ENCODE measurements at regions not wholly inside any gene's neighbourhood (a gene's known extent, or its start where the extent isn't known, plus 50 kb on each side); places are given as distances from the start of the nearest gene placed in this dataset.
A peak's percentile ranks its signal among the peaks of the same experiment; 100 is the strongest.

DNA sequence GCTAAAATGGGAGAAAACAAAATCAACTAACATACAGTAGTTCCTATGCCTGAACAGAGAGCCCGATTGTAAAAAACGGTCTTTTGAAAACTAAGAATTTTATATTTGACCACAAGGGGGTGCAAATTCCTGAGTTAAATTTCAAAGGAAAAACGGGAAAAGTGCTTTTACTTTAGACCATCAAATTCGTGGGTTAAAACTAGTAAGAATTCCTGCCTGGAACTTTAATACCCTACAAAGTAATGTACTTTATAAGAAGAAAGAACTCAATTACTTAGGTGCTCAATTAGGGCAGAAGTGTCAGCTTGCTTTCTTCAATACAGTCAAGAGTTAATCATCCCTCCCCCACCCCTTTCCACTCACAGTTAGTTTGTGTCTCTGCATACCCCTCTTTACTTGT lies 69.8 kb downstream of the KCNRG start:
- TF ChIP-seq MXI1 (IDR thresholded peaks at IDR 0.05; ENCODE audit: borderline replicate concordance, low read depth, low read length), result no peak
- TF ChIP-seq FOS (IDR thresholded peaks at IDR 0.05; ENCODE audit: low read depth, low read length), result no peak
- no peak for TF ChIP-seq MAZ (IDR thresholded peaks at IDR 0.05; ENCODE audit: borderline replicate concordance, low read depth, low read length)
- TF ChIP-seq RAD21 (IDR thresholded peaks at IDR 0.05; ENCODE audit: low read length), result peak; percentile 63
- TF ChIP-seq ELK1 (IDR thresholded peaks at IDR 0.05; ENCODE audit: borderline replicate concordance, low read depth, low read length), result no peak
- TF ChIP-seq SMC3 (IDR thresholded peaks at IDR 0.05; ENCODE audit: low read depth, low read length), result peak; percentile 62
- TF ChIP-seq, protein P1, sequence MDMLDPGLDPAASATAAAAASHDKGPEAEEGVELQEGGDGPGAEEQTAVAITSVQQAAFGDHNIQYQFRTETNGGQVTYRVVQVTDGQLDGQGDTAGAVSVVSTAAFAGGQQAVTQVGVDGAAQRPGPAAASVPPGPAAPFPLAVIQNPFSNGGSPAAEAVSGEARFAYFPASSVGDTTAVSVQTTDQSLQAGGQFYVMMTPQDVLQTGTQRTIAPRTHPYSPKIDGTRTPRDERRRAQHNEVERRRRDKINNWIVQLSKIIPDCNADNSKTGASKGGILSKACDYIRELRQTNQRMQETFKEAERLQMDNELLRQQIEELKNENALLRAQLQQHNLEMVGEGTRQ (IDR thresholded peaks at IDR 0.05; ENCODE audit: low read depth, low read length), result no peak
- no peak for TF ChIP-seq POLR2A (IDR thresholded peaks at IDR 0.05; ENCODE audit: low read depth, low read length)
- TF ChIP-seq, protein P2, sequence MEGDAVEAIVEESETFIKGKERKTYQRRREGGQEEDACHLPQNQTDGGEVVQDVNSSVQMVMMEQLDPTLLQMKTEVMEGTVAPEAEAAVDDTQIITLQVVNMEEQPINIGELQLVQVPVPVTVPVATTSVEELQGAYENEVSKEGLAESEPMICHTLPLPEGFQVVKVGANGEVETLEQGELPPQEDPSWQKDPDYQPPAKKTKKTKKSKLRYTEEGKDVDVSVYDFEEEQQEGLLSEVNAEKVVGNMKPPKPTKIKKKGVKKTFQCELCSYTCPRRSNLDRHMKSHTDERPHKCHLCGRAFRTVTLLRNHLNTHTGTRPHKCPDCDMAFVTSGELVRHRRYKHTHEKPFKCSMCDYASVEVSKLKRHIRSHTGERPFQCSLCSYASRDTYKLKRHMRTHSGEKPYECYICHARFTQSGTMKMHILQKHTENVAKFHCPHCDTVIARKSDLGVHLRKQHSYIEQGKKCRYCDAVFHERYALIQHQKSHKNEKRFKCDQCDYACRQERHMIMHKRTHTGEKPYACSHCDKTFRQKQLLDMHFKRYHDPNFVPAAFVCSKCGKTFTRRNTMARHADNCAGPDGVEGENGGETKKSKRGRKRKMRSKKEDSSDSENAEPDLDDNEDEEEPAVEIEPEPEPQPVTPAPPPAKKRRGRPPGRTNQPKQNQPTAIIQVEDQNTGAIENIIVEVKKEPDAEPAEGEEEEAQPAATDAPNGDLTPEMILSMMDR (conservative IDR thresholded peaks at IDR 0.05; ENCODE audit: low read depth, low read length), result peak; percentile 56
- no peak for TF ChIP-seq RCOR1 (IDR thresholded peaks at IDR 0.05; ENCODE audit: insufficient replicate concordance, low read length)
- no peak for TF ChIP-seq RFX5 (IDR thresholded peaks at IDR 0.05; ENCODE audit: low read depth, low read length)
- TF ChIP-seq BHLHE40 (IDR thresholded peaks at IDR 0.05; ENCODE audit: low read depth, low read length), result no peak
- TF ChIP-seq CHD1 (IDR thresholded peaks at IDR 0.05; ENCODE audit: low read depth, low read length), result no peak
- no peak for TF ChIP-seq MAFK (IDR thresholded peaks at IDR 0.05; ENCODE audit: low read depth, low read length)
- TF ChIP-seq NFE2L2 (IDR thresholded peaks at IDR 0.05; ENCODE audit: low read depth, low read length), result no peak
- no peak for TF ChIP-seq CEBPB (IDR thresholded peaks at IDR 0.05; ENCODE audit: low read depth, low read length)
- Histone ChIP-seq H3K79me1 (ENCODE audit: low read depth in 1 of 2, low read length in 2 of 2) (peaks cover 10 to 23% of the 10 kb centered on the region in 2 experiments), H2AK5ac (ENCODE audit: low read depth, low read length) (no peak overlapping the region), H3K9ac (ENCODE audit: low read depth, low read length) (peak overlapping the region; percentile 64; the same call in 1 of the 2 replicates), H3K36me3 (ENCODE audit: control insufficient read depth, insufficient read depth, low read length) (peaks cover 1% of the 10 kb centered on the region; the same call in 1 of the 2 replicates), H3K4me2 (ENCODE audit: low read depth, low read length) (peak overlapping the region; percentile 97), H3K4me3 (ENCODE audit: insufficient read depth, low read depth, low read length) (peak overlapping the region; percentile 39; the same call in 1 of the 2 replicates), H4K91ac (ENCODE audit: insufficient read depth, low read depth, low read length) (no peak overlapping the region), H2BK15ac (ENCODE audit: low read depth, low read length) (no peak overlapping the region), H3K9me1 (ENCODE audit: insufficient read depth, low read length) (no peaks in the 10 kb centered on the region), H3K14ac (replicated peaks; ENCODE audit: low read depth, low read length) (peak overlapping the region; percentile 76; the same call in 1 of the 2 replicates), H2BK20ac (ENCODE audit: low read depth, low read length) (no peak overlapping the region), H3K18ac (ENCODE audit: low read depth, low read length) (peak overlapping the region; percentile 74), H2AFZ (replicated peaks; ENCODE audit: low read length, poor library complexity) (no peak overlapping the region), H3K27me3 (ENCODE audit: control insufficient read depth, insufficient read depth, low read length) (no peaks in the 10 kb centered on the region), H2BK120ac (ENCODE audit: low read depth, low read length) (peak overlapping the region; percentile 29; the same call in 1 of the 2 replicates), H3K23ac (ENCODE audit: low read depth, low read length) (peak overlapping the region; percentile 79; the same call in 1 of the 2 replicates), H4K5ac (ENCODE audit: low read depth, low read length) (no peak overlapping the region; the same call in 1 of the 2 replicates), H4K20me1 (ENCODE audit: insufficient read depth, low read length) (peaks cover 9% of the 10 kb centered on the region), H3K9me3 (ENCODE audit: control insufficient read depth, insufficient read depth, low read length) (no peaks in the 10 kb centered on the region), H3K4ac (ENCODE audit: low read depth, low read length) (peak overlapping the region; percentile 23; the same call in 1 of the 2 replicates), H2BK5ac (ENCODE audit: low read depth, low read length, poor library complexity, severe bottlenecking) (peak overlapping the region; percentile 86), H2AK9ac (replicated peaks; ENCODE audit: low read depth, low read length, poor library complexity) (no peak overlapping the region), H3K56ac (ENCODE audit: extremely low read depth, insufficient read depth, low read length) (0 out of 2 replicates have a peak overlapping the region, but pooled peaks have one; percentile 61), H3K27ac (ENCODE audit: insufficient read depth, low read length) (peak overlapping the region; percentile 47; the same call in 1 of the 2 replicates), H3K4me1 (ENCODE audit: control insufficient read depth, insufficient read depth, low read length) (no peaks in the 10 kb centered on the region), H4K8ac (ENCODE audit: low read depth in 2 of 2, low read length in 2 of 2) (no peak overlapping the region; a peak in 1 of 4 replicates)
- dilution Hi-C loops (cut with HindIII; ENCODE audit: low sequenced_read_pairs, unreplicated experiment) (no loop called here), intact Hi-C loops (cut with micrococcal nuclease) (loop anchor here (1.0 kb wide), 3 partner anchors 447 to 827 kb away; no protein-coding TSS in a partner anchor), in situ Hi-C loops (cut with MboI; ENCODE audit: low sequenced_read_pairs) (loop anchor here (10.0 to 25.0 kb wide), 2 partner anchors 420 to 827 kb away; partner anchors contain the start of gene RNASEH2B)
- WGBS, 2 experiments (ENCODE audit: extremely low coverage in 2 of 2, insufficient read length in 1 of 2), result no CpG with 5 or more reads among the region's 4 CpGs
- ATAC-seq (ENCODE audit: low read depth) (no peak), DNase-seq (peak; percentile 47)
- no TSS peak for BruUV-seq (replicated peaks)
- POLR2A ChIA-PET (ENCODE audit: unreplicated experiment), result no interaction called here
- CTCF ChIA-PET, result interaction anchor here (0.6 to 1.2 kb wide), 2 partner anchors 827 to 894 kb away, joined by 3 to 6 read pairs; no protein-coding TSS in a partner anchor
